Natural killer cell treated with Interleukin-12 subunit alpha and Interleukin-12 subunit beta and Interleukin-15 and Interleukin-18, amount 100 ng/mL, for 72 hours (primary cell): ENCODE measurements at regions not wholly inside any gene's neighbourhood (a gene's known extent, or its start where the extent isn't known, plus 50 kb on each side); places are given as distances from the start of the nearest gene placed in this dataset.
A peak's percentile ranks its signal among the peaks of the same experiment; 100 is the strongest.
"Not testable (repeated sequence)": the region's sequence is repeated elsewhere in the genome, so short reads cannot be mapped to it uniquely, and the experiment has no call there.

Source experiments
- ATAC-seq, 2 donors: fragments of 150-1000 bp; cut with Tn5 transposase in 1 of 2; sonication (Bioruptor Pico), chemical (Tn5 transposase) in 1 of 2; 2 replicates each; pipeline ENCODE4 v1.10.0; 2021
- DNase-seq: peaks from one replicate; pipeline ENCODE4 v3.0.0; 2022; ENCODE audit warnings: low spot score
- H3K27ac Mint-ChIP-seq, 2 donors: 1 replicate in 1 of 2; 2 replicates in 1 of 2; pipeline ENCODE4 v1.8.0; 2022; ENCODE audit warnings: mixed read lengths in 2 of 2, mild to moderate bottlenecking in 1 of 2, moderate library complexity in 1 of 2
- H3K27me3 Mint-ChIP-seq, 2 donors: 1 replicate in 1 of 2; 2 replicates in 1 of 2; pipeline ENCODE4 v1.8.0; 2022; ENCODE audit warnings: mixed read lengths in 2 of 2
- H3K36me3 Mint-ChIP-seq: one replicate; pipeline ENCODE4 v1.8.0; 2022; ENCODE audit warnings: mixed read lengths
- H3K4me1 Mint-ChIP-seq, 2 donors: 1 replicate in 1 of 2; 2 replicates in 1 of 2; pipeline ENCODE4 v1.8.0; 2022; ENCODE audit warnings: low read depth in 2 of 2, mixed read lengths in 2 of 2, mild to moderate bottlenecking in 1 of 2
- H3K4me3 Mint-ChIP-seq: one replicate; pipeline ENCODE4 v1.8.0; 2022; ENCODE audit warnings: mixed read lengths
- H3K9me3 Mint-ChIP-seq: 2 replicates; pipeline ENCODE4 v1.8.0; 2022; ENCODE audit warnings: mixed read lengths

GRCh38 chr4:112038861-112039260, 106.4 kb upstream of the FAM241A start:
- no peak for ATAC-seq
- peaks cover 7% of the 10 kb centered on the region in 2 donors for H3K27me3 Mint-ChIP-seq
- H3K36me3 Mint-ChIP-seq: no peaks in the 10 kb centered on the region
- H3K4me1 Mint-ChIP-seq: no peaks in the 10 kb centered on the region
- no peak overlapping the region for H3K4me3 Mint-ChIP-seq
- no peak overlapping the region for H3K27ac Mint-ChIP-seq
- DNase-seq: no peak
- no peaks in the 10 kb centered on the region for H3K9me3 Mint-ChIP-seq

- not testable (repeated sequence) for ATAC-seq, H3K27ac Mint-ChIP-seq, DNase-seq, H3K4me1 Mint-ChIP-seq, H3K4me3 Mint-ChIP-seq, H3K36me3 Mint-ChIP-seq, H3K9me3 Mint-ChIP-seq, H3K27me3 Mint-ChIP-seq
Measured at GRCh38 chr4:112049119-112049518, 96.1 kb upstream of the FAM241A start.

GRCh38 chr4:112053825-112054350, 91.4 kb upstream of the FAM241A start:
- peaks cover 0 to 6% of the 10 kb centered on the region in 2 donors for H3K27me3 Mint-ChIP-seq
- no peak overlapping the region for H3K4me3 Mint-ChIP-seq
- H3K9me3 Mint-ChIP-seq: no peaks in the 10 kb centered on the region
- DNase-seq: no peak
- ATAC-seq: no peak
- no peaks in the 10 kb centered on the region for H3K4me1 Mint-ChIP-seq
- no peak overlapping the region for H3K27ac Mint-ChIP-seq
- H3K36me3 Mint-ChIP-seq: no peaks in the 10 kb centered on the region

- no peak for ATAC-seq
- Mint-ChIP-seq H3K27ac (no peak overlapping the region), H3K9me3 (no peaks in the 10 kb centered on the region), H3K4me3 (no peak overlapping the region), H3K4me1 (no peaks in the 10 kb centered on the region), H3K27me3 (peaks cover 0 to 8% of the 10 kb centered on the region in 2 donors), H3K36me3 (no peaks in the 10 kb centered on the region)
- DNase-seq: no peak
Measured at GRCh38 chr4:112055100-112055499, 90.2 kb upstream of the FAM241A start.

- Mint-ChIP-seq H3K4me1 (no peaks in the 10 kb centered on the region), H3K4me3 (no peak overlapping the region), H3K27me3 (peaks cover 3 to 14% of the 10 kb centered on the region in 2 donors), H3K9me3 (no peaks in the 10 kb centered on the region), H3K36me3 (no peaks in the 10 kb centered on the region), H3K27ac (no peak overlapping the region)
- DNase-seq (no peak), ATAC-seq (no peak)
Measured at GRCh38 chr4:112057470-112057869, 87.8 kb upstream of the FAM241A start.

- ATAC-seq (no peak), DNase-seq (no peak)
- H3K36me3 Mint-ChIP-seq: no peaks in the 10 kb centered on the region
- H3K9me3 Mint-ChIP-seq: no peaks in the 10 kb centered on the region
- peaks cover 3 to 15% of the 10 kb centered on the region in 2 donors for H3K27me3 Mint-ChIP-seq
- H3K27ac Mint-ChIP-seq: no peak overlapping the region
- H3K4me1 Mint-ChIP-seq: no peaks in the 10 kb centered on the region
- H3K4me3 Mint-ChIP-seq: no peak overlapping the region
Measured at GRCh38 chr4:112058433-112058832, 86.8 kb upstream of the FAM241A start.

- Mint-ChIP-seq H3K36me3 (no peaks in the 10 kb centered on the region), H3K4me1 (no peaks in the 10 kb centered on the region), H3K4me3 (no peak overlapping the region), H3K9me3 (no peaks in the 10 kb centered on the region), H3K27ac (no peak overlapping the region), H3K27me3 (peaks cover 3 to 15% of the 10 kb centered on the region in 2 donors)
- DNase-seq: no peak
- ATAC-seq: no peak
Measured at GRCh38 chr4:112060212-112060611, 85.0 kb upstream of the FAM241A start.

GRCh38 chr4:112061207-112061817, 83.9 kb upstream of the FAM241A start:
- H3K27me3 Mint-ChIP-seq: peaks cover 3 to 15% of the 10 kb centered on the region in 2 donors
- ATAC-seq (no peak), DNase-seq (no peak)
- H3K4me3 Mint-ChIP-seq: no peak overlapping the region
- H3K9me3 Mint-ChIP-seq: no peaks in the 10 kb centered on the region
- H3K36me3 Mint-ChIP-seq: no peaks in the 10 kb centered on the region
- no peaks in the 10 kb centered on the region for H3K4me1 Mint-ChIP-seq
- no peak overlapping the region for H3K27ac Mint-ChIP-seq

GRCh38 chr4:112063260-112063659, 82.0 kb upstream of the FAM241A start:
- ATAC-seq: no peak
- Mint-ChIP-seq H3K27ac (no peak overlapping the region), H3K36me3 (no peaks in the 10 kb centered on the region), H3K4me3 (no peak overlapping the region), H3K27me3 (peaks cover 10 to 28% of the 10 kb centered on the region in 2 donors), H3K9me3 (no peaks in the 10 kb centered on the region), H3K4me1 (no peaks in the 10 kb centered on the region)
- DNase-seq: no peak

- no peak overlapping the region for H3K27ac Mint-ChIP-seq
- H3K27me3 Mint-ChIP-seq: peaks cover 11 to 23% of the 10 kb centered on the region in 2 donors
- no peaks in the 10 kb centered on the region for H3K4me1 Mint-ChIP-seq
- H3K4me3 Mint-ChIP-seq: no peak overlapping the region
- H3K36me3 Mint-ChIP-seq: no peaks in the 10 kb centered on the region
- no peak for ATAC-seq
- H3K9me3 Mint-ChIP-seq: no peaks in the 10 kb centered on the region
- DNase-seq: no peak
Measured at GRCh38 chr4:112069110-112069509, 76.1 kb upstream of the FAM241A start.

- H3K4me3 Mint-ChIP-seq: no peak overlapping the region
- no peaks in the 10 kb centered on the region for H3K4me1 Mint-ChIP-seq
- no peak overlapping the region for H3K27ac Mint-ChIP-seq
- peaks cover 7 to 17% of the 10 kb centered on the region in 2 donors for H3K27me3 Mint-ChIP-seq
- H3K9me3 Mint-ChIP-seq: no peaks in the 10 kb centered on the region
- ATAC-seq (no peak), DNase-seq (no peak)
- H3K36me3 Mint-ChIP-seq: no peaks in the 10 kb centered on the region
Measured at GRCh38 chr4:112073181-112073580, 72.1 kb upstream of the FAM241A start.

GRCh38 chr4:112075129-112075753, 70.0 kb upstream of the FAM241A start:
- H3K9me3 Mint-ChIP-seq: no peaks in the 10 kb centered on the region
- DNase-seq (no peak), ATAC-seq (peak; percentile 43 to 65)
- no peaks in the 10 kb centered on the region for H3K36me3 Mint-ChIP-seq
- H3K27ac Mint-ChIP-seq: no peak overlapping the region
- no peaks in the 10 kb centered on the region for H3K4me1 Mint-ChIP-seq
- H3K27me3 Mint-ChIP-seq: peaks cover 15 to 24% of the 10 kb centered on the region in 2 donors
- H3K4me3 Mint-ChIP-seq: no peak overlapping the region

GRCh38 chr4:112075906-112076305, 69.3 kb upstream of the FAM241A start:
- Mint-ChIP-seq H3K27me3 (peaks cover 16 to 29% of the 10 kb centered on the region in 2 donors), H3K36me3 (no peaks in the 10 kb centered on the region), H3K4me3 (no peak overlapping the region), H3K27ac (no peak overlapping the region), H3K4me1 (no peaks in the 10 kb centered on the region), H3K9me3 (no peaks in the 10 kb centered on the region)
- DNase-seq (no peak), ATAC-seq (no peak)

GRCh38 chr4:112076919-112077608, 68.2 kb upstream of the FAM241A start:
- ATAC-seq (peak in 1 of 2 donors; percentile 59), DNase-seq (no peak)
- H3K36me3 Mint-ChIP-seq: no peaks in the 10 kb centered on the region
- peaks cover 16 to 29% of the 10 kb centered on the region in 2 donors for H3K27me3 Mint-ChIP-seq
- H3K9me3 Mint-ChIP-seq: no peaks in the 10 kb centered on the region
- H3K4me3 Mint-ChIP-seq: no peak overlapping the region
- H3K4me1 Mint-ChIP-seq: no peaks in the 10 kb centered on the region
- no peak overlapping the region for H3K27ac Mint-ChIP-seq
